Neutrophil (primary cell): ENCODE measurements at regions not wholly inside any gene's neighbourhood (a gene's known extent, or its start where the extent isn't known, plus 50 kb on each side); places are given as distances from the start of the nearest gene placed in this dataset.
"Not testable (repeated sequence)": the region's sequence is repeated elsewhere in the genome, so short reads cannot be mapped to it uniquely, and the experiment has no call there.

ENCODE experiments used
- H3K27ac ChIP-seq: fragments of 200-600 bp; sonication (generic); 2 replicates; pipeline ENCODE4 v1.5.1; 2016; ENCODE audit warnings: mild to moderate bottlenecking, moderate library complexity
- H3K27me3 ChIP-seq: fragments of 200-600 bp; sonication (generic); 2 replicates; pipeline ENCODE4 v1.6.0; 2016; ENCODE audit warnings: mild to moderate bottlenecking
- H3K36me3 ChIP-seq: fragments of 200-600 bp; sonication (generic); 2 replicates; pipeline ENCODE4 v1.5.1; 2017
- H3K4me1 ChIP-seq, 2 experiments: fragments of 200-600 bp in 1 of 2; sonication (generic) in 1 of 2; 1 replicate in 1 of 2; 2 replicates in 1 of 2; pipeline versions ENCODE4 v1.5.1 to v1.6.1; 2013 to 2016; ENCODE audit warnings: low read depth in 1 of 2, low read length in 1 of 2, mild to moderate bottlenecking in 1 of 2, moderate library complexity in 1 of 2; ENCODE audit not compliant: control insufficient read depth in 1 of 2, insufficient read depth in 1 of 2
- H3K4me3 ChIP-seq, 2 experiments: fragments of 200-600 bp in 1 of 2; sonication (generic) in 1 of 2; 1 replicate in 1 of 2; 2 replicates in 1 of 2; pipeline ENCODE4 v1.5.1; 2013 to 2016; ENCODE audit warnings: low read depth in 1 of 2, low read length in 1 of 2, mild to moderate bottlenecking in 1 of 2, moderate library complexity in 1 of 2
- H3K9me3 ChIP-seq: fragments of 200-600 bp; sonication (generic); 2 replicates; pipeline ENCODE4 v1.5.1; 2016
- TF ChIP-seq, protein P1 (sequence below): fragments of 200-600 bp; sonication (generic); IDR thresholded peaks from 2 replicates; pipeline ENCODE4 v1.5.1; 2016; ENCODE audit warnings: antibody characterized with exemption

- Histone ChIP-seq H3K4me3 (no peak overlapping the region), H3K4me1 (no peaks in the 10 kb centered on the region), H3K9me3 (no peaks in the 10 kb centered on the region), H3K27ac (no peak overlapping the region), H3K27me3 (no peaks in the 10 kb centered on the region), H3K36me3 (no peaks in the 10 kb centered on the region)
- TF ChIP-seq, protein P1, sequence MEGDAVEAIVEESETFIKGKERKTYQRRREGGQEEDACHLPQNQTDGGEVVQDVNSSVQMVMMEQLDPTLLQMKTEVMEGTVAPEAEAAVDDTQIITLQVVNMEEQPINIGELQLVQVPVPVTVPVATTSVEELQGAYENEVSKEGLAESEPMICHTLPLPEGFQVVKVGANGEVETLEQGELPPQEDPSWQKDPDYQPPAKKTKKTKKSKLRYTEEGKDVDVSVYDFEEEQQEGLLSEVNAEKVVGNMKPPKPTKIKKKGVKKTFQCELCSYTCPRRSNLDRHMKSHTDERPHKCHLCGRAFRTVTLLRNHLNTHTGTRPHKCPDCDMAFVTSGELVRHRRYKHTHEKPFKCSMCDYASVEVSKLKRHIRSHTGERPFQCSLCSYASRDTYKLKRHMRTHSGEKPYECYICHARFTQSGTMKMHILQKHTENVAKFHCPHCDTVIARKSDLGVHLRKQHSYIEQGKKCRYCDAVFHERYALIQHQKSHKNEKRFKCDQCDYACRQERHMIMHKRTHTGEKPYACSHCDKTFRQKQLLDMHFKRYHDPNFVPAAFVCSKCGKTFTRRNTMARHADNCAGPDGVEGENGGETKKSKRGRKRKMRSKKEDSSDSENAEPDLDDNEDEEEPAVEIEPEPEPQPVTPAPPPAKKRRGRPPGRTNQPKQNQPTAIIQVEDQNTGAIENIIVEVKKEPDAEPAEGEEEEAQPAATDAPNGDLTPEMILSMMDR = no peak
Observed at GRCh38 chr19:28687296-28687695, 525.7 kb downstream of the UQCRFS1 start.

DNA sequence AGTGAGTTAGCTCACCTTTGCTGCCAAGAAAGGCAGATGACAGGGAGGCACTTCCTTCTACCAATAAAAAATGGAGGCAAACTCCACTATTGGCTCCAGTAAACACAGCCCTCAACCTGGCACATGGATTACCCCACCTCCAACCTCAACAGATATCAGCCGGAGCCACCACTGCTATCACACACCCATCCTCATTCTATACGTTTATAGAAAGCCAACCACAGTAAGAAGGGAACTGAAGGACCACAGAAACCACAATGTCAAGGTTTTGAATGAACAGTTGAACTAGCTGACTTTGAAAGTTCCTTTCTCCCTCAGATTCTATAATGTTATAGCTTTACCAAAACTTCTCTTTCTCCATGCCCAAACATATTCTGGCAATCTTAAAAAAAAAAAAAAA, 526.2 kb downstream of the UQCRFS1 start:
- no peaks in the 10 kb centered on the region for H3K9me3 ChIP-seq
- TF ChIP-seq, protein P1 = no peak
- no peaks in the 10 kb centered on the region for H3K36me3 ChIP-seq
- no peaks in the 10 kb centered on the region for H3K27me3 ChIP-seq
- H3K4me3 ChIP-seq = no peak overlapping the region
- H3K4me1 ChIP-seq = no peaks in the 10 kb centered on the region
- H3K27ac ChIP-seq = no peak overlapping the region

GRCh38 chr19:28685802-28686201, 527.1 kb downstream of the UQCRFS1 start:
- Histone ChIP-seq H3K36me3 (no peaks in the 10 kb centered on the region), H3K4me1 (no peaks in the 10 kb centered on the region), H3K27me3 (no peaks in the 10 kb centered on the region), H3K4me3 (no peak overlapping the region), H3K27ac (no peak overlapping the region), H3K9me3 (no peaks in the 10 kb centered on the region)
- TF ChIP-seq, protein P1 = no peak

DNA sequence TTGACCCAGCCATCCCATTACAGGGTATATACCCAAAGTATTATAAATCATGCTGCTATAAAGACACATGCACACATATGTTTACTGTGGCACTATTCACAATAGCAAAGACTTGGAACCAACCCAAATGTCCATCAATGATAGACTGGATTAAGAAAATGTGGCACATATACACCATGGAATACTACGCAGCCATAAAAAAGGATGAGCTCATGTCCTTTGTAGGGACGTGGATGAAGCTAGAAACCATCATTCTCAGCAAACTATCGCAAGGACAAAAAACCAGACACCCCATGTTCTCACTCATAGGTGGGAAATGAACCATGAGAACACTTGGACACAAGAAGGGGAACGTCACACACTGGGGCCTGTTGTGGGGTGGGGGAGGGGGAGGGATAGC, 527.9 kb downstream of the UQCRFS1 start:
- H3K27ac ChIP-seq, H3K27me3 ChIP-seq, H3K4me3 ChIP-seq, H3K9me3 ChIP-seq, H3K4me1 ChIP-seq, H3K36me3 ChIP-seq: not testable (repeated sequence)

- H3K36me3 ChIP-seq = no peaks in the 10 kb centered on the region
- no peak overlapping the region for H3K27ac ChIP-seq
- no peak overlapping the region for H3K4me3 ChIP-seq
- H3K4me1 ChIP-seq = no peaks in the 10 kb centered on the region
- no peaks in the 10 kb centered on the region for H3K9me3 ChIP-seq
- TF ChIP-seq, protein P1 = no peak
- no peaks in the 10 kb centered on the region for H3K27me3 ChIP-seq
Observed at GRCh38 chr19:28680111-28680510, 532.8 kb downstream of the UQCRFS1 start.

GRCh38 chr19:28670836-28671235, 542.1 kb downstream of the UQCRFS1 start:
- Histone ChIP-seq H3K27ac (no peak overlapping the region), H3K4me1 (no peaks in the 10 kb centered on the region), H3K4me3 (no peak overlapping the region), H3K9me3 (no peaks in the 10 kb centered on the region), H3K36me3 (no peaks in the 10 kb centered on the region), H3K27me3 (no peaks in the 10 kb centered on the region)
- TF ChIP-seq, protein P1 = no peak
